ENCODE measurements at regions not wholly inside any gene's neighbourhood (a gene's known extent, or its start where the extent isn't known, plus 50 kb on each side); places are given as distances from the start of the nearest gene placed in this dataset.
A peak's percentile ranks its signal among the peaks of the same experiment; 100 is the strongest.

DNA sequence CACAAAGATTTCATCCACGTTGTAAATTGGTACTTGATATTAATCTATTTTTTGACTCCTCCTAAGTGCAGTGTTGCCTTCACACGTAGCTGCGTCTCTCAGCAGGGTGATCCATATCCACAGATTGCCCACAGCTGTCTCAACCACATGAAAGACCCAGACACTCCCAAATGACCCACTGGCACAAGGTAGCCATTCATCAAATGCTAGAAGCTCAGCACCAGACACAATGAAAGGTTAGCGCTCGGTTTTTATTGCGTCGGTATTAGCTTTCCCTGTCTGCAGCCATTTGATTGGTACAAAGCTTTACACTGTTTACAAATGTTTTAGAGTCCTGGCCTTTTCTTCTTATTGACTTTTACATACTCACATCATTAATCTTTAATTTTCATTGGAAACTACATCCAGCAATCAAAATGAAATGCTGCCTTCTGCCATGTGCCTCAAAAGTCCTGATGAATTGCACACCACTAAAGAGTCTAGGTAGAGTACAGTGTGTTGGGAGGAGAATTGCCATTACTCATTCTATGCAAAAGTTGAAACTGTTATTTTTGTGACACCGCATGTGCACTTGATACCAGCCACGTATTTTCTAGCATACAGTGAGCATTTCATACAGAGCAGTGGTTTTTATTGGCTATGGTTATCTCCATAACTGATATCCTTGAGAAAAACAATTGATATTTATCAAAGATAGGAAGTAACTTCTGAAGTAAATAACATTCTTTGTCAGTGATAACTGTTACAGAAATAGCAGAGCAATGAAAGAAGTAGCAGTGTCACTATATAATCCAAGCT is 127.3 kb upstream of the NUDT7 start:
- DNase-seq, result no peak

DNA sequence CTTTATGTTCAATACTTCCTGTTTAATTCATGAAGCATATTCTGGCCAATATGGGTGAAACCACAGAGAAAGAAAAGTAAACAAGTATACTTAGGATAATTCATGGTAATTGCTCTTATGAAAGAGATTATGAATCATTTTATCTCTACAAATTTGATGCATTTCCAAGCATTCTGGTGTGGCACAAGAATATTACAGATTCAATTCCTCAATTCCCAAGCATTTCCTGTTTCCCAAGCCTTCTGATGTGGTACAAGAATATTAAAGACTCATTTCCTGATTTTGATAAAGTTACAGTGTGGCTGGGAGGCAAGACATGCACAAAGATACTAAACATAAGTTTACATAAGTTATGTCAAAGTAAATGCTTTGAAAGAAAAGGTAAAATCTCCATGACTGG is 126.1 kb upstream of the NUDT7 start:
- no peak for DNase-seq

DNA sequence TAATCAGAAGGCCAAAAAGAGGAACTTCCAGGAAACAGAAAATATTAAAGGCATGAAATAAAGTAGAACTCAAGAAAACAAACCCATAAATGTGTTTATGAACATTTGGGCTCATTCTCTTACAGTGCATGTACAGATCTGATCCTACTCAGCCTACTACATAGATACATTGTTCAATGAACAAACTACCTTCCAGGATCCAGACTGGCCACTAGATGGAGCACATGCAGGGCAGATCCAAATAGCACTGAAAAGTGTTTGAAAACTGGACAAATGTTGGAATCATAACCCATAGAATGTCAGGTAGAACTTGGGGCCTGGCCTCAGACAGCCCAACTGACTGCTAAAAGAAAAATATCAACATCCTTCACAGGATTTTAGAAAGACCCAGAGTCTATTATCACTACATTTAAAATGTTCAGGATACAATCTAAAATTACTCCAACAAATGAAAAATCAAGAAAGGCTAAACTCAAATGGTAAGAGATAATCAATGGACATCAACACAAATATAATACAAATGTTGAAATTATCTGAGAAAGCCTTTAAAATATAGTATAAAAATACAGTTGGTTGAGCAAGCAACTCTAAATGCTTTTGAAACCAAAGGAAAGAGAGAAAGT is 122.4 kb upstream of the NUDT7 start:
- DNase-seq, result no peak

DNA sequence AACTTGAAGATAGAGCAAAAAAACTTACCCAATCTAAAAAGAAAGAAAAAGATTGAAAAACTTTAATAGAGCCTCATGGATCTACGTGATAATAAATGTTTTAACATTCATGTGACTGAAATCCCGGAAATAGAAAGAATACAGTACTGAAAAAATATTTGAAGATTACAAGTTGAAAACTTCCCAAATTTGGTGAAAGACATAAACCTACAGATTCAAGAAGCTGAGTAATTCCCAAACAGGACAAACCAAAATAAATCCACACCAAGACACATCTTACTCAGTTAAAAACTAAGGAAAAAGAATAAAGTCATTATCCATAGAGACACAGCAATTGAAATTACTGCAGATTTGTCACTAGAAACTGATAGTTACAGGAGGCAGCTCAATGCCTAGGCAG is 121.8 kb upstream of the NUDT7 start:
- DNase-seq, result no peak

DNA sequence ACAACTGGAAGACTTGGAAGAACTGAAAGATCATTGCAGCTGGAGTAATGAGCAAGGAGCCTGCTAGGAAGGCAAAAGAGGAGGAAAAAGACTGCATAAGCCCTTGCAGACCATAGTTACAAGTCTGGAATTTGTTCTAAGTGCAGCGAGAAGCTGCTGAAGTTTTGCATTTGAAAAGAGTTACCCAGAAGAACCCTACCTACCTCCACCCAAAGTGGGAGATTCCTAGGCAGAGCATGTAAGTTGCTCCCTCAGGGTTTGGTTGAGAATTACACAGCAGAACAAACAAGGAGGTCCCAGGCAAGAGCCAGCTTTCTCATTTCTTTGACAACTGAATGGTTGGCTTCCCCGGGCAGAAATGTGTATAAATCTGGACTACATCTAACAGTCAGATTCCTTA is 118.7 kb upstream of the NUDT7 start:
- no peak for DNase-seq

DNA sequence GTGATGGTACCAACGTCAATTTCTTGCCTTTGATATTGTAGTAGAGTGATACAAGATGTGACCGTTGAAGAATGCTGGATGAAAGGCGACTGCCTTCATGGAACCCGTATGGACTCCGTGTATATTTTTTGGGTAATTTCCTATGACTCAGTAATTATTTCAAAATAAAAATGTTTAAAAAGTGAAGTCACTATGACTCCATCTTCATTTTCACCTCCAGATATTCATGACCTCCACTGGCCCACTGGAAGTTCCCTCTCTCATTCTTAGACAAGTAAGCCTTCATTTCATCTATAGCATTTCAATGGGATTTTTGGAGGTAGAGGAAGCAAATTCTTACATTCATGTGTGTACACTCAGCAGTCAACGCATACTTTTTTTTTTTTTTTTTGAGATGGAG is 111.8 kb upstream of the NUDT7 start:
- no peak for DNase-seq

DNA sequence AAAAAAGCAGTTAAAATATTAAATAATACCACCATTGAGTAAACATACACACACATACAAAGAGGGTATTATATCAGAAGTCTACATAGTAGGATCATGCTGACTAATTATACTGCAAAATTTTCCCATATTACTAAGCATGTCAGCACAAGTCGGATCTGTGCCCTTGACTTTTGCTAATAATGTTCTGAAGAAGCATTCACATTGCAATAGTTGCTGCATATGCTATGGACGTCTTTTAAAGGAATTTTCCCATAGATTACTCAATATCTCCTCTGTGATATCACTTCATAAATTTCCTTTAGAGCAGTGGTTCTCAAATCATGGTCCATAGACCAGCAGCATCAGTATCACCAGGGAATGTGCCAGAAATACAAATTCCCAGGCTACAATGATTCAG is 110.9 kb upstream of the NUDT7 start:
- DNase-seq, result no peak

DNA sequence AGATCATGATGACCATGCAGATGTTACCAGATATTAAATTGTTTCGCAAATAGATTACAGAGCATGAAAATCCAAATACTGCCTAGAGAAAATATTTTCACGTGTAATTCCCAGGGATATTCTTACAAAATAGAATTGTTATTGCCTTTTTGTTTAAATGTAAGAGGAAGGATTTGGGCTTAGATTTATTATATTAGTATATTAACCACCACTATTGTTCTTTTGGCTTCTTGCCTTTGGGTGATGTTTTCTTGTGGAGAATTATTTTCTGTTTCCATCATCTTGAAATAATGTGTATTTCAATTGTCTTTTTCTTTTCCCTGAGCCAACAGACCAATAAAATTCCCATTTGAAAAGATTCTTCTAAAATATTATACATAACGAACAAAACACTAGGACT is 109.7 kb upstream of the NUDT7 start:
- DNase-seq, result no peak

DNA sequence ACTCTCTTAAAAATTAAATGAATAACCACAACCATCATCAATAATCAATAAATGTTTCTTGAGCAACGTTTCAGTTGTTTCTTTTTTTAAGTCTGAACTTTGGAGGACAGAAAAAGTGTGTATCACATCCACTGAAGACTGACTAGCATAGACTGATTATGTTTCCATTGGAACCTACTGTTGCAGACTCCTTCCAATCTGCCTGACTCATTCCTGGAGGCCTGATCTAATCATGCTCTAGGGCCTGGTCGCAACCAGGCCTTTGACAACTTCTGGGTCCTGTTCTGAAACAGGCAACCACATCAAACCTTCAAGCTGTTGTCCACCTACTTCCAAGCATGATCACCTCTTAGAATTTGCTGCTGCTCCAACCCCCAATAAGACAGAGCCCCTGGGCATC is 109.2 kb upstream of the NUDT7 start:
- no peak for DNase-seq

DNA sequence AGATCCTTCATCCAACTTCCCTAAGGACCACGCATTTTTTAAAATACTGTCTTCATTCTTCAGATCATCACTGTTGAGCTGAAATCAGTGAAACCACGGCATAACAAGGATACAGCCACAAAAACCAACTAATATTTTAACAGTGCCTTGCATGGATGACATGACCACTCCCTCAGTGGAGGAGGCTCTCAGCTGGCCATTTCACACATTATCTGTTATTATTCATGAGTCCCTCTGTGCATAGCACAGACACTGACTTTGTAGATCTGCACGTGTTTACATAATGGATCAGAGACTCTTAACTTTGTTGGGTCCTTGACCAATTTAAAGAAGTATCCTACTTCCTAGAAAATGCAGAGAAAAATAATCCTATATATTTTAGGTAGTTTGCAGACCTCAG is 104.8 kb upstream of the NUDT7 start:
- no peak for DNase-seq

DNA sequence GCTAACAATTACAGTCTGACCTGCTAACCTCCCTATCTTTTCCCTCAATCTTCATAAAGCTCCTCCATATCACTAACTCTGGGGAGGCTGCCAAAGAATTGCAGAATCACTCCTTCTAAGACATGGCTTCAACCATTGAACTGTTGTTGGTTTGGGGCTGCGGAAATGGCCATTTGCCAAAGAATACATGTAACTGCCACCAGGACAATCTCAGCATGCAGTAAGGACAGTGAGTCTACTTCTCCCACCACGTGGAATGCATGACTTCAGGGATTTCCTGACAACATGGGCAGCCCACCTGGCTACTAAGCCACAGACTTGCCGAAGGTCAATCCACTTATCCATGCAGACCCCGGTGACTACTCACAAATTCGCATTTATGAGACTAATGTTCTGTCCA is 104.3 kb upstream of the NUDT7 start:
- DNase-seq, result no peak

DNA sequence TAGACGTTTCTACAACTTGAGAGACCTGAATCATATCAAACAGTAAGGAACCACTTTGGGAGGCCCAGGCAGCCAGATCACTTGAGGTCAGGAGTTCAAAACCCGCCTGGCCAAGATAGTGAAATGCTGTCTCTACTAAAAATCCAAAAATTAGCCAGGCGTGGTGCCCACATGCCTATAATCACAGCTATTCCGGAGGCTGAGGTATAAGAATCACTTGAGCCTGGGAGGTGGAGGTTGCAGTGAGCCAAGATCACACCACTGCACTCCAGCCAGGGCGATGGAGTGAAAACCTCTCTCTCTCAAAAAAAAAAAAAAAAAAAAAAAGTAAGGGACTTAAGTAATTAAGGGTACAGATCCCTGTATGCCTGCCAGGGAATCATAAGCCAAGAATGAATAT is 103.4 kb upstream of the NUDT7 start:
- no peak for DNase-seq

DNA sequence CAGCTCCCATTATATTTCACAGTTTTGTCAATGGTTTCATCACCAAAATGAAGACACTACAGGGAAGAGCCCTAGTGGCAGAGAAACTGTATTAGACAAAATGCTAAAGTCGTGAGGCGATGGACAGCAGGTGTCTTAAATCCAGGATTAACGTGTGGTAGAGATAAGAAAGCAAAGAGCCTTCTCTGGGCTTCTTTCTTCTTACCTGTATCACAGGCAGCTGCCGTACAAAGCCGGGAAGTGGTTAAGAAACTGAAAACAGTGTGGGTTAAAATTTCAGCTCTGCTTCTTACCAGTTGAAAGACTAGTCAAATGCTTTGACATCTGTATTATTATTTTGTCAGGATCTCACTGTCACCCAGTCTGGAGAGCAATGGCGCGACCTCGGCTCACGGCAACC is 98.2 kb upstream of the NUDT7 start:
- no peak for DNase-seq

DNA sequence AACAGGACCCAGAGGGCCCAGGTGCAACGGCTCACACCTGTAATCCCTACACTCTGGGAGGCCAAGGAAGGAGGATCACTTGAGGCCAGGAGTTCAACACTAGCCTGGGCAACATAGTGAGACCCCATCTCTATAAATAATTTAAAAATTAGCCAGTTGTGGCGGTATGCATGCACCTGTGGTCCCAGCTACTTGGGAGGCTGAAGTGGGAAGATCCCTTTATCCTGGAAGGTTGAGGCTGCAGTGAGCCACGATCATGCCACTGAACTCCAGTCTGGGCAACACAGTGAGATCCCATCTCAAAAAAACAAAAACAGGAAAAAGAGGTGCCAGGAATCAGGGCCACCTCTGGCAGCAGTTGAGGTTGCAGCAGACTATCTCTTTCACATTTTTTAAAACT is 85.7 kb upstream of the NUDT7 start:
- DNase-seq, result no peak

DNA sequence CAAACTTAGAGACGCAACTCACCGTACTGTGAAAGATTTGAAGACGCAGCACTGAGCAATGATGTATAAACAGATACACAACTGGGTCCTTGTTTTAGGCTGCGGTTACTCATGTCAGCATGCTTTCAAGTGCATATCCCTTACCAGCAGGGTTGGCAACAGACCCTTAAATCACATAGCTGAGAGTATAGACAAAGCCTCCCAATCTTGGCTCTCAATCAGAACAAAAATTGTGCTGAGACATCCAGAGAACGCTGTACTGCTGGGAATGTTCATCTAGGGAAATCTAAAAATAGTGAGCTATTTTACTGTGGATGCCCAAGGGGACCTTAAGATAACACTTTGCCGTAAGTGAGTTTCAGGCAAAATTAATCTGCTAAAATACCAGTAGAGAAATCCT is 84.4 kb upstream of the NUDT7 start:
- DNase-seq, result no peak

DNA sequence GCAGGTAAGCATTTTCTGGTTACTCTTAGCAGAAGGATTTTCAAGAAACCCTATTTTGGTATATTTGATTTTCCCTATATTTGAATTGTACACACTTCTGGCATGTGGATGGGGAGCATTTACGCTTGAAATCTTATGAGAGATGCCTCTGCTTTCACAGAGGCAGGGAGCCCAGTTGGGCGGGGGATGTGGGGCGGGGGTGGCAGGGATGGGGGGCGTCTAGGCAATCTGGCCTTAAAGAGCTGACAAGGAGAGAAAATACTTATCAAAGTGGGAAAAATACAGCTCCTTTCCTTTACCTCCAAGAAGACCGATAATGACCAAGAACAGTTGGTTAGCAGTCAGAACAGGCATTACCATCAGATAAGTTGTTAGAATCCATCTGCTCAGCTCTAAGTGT is 79.1 kb upstream of the NUDT7 start:
- DNase-seq, result peak; percentile 12

DNA sequence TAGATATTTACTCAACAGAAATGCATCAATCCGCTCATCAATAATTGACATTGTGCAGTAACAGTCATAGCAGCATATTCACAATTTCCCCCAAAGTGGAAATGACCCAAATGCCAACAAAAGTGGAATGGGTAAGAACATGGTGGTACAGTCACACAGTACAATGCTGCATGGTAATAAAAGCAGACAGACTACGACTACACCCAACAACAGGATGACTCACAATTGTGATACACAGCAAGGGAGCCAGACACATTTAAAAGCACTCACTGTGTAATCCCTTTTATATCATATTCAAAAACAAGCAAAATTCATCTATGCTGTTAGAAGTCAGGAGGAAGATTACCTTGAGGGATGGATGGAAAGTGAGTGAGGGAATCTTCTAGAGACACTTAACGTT is 76.5 kb upstream of the NUDT7 start:
- no peak for DNase-seq

DNA sequence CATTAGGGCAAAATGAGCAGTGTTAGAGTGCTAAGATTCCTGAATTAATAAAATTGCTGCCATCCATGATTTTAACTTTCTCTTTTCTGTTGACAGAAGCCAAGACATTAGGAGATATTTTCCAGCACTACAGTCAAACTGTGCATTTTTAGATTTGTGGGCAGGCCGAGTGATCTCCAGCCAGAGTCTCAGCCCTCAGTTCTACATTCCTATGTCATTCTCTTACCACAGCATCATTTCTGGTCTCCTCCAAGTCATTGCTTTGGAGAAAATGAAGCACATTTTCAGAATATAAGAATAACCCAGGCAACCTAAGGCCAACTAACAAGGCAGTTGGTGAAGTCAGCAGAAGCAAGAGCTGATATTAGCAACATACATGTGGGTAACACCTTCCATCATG is 74.6 kb upstream of the NUDT7 start:
- DNase-seq, result no peak

DNA sequence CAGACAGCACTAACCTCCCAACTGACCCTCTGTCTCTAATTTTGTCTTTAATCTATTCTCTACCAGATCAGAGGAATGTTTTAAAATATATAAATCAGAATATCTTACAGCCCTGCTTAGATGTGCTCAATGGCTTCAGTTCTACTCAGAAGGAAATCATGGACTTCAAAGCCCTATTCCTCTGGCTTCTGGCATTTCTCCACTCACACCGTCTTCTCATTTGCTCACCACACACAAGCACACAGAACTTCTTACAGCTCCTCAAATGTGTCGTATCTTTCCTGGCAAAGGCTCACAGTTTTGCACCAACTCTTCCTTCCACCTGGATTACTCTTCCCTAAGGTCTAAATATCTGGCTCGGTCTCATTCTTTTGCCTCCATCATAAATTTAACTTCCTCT is 71.6 kb upstream of the NUDT7 start:
- no peak for DNase-seq

DNA sequence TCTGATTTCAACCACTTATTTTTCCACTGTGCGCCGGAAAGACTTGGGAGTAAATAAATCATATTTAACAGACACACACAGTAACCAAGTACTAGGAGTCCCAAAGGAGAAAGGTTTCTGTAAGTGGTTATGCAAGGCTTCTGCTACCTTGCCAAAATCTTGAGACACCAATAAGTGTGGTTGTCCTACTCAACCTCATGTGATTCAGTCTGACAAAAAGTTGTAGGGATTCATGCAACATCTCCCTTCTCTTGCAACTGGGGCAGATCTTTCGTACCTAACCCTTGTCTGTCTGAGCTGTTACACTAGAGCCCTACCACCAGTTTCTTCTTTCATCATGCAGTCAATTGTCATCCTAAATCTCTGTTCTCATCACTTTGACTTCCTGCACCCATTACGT is 69.9 kb upstream of the NUDT7 start:
- DNase-seq, result no peak

DNA sequence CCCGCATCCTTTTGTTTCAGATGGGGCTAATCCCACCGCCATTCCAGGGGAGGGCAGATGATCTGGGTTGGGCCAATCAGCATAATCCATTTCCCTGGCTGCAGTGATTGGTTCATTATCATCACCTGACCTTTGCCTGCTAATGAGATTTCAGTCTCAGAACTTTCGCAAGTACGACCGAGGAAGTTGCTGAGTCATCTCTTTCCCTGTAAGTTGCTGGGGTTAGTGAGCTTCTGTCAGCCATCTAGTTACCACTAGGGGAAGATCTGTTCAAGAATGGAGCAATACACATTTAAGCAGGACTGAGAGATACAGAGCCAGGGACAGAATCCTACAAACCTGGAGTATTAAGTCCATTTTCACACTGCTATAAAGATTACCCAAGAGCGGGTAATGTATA is 65.3 kb upstream of the NUDT7 start:
- DNase-seq, result no peak

DNA sequence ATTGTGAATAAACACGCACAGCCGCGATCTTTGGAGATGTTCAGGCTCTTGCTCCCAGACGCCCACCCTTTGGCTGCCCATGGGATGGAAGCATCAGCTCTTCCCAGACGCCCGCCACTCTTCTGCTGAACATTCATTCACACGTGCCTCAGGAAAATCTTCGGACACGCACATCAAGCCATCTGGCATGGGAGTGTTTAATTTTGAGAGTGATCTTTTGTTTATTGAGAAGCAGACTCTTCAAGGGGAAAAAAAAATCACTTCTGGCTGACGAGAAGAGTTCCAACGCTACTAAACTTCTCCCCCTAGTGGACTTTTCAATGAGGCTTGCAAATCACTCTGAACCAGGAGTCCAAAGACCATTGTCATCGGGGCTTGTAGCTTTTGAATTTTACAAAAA is 62.0 kb upstream of the NUDT7 start:
- DNase-seq, result no peak

DNA sequence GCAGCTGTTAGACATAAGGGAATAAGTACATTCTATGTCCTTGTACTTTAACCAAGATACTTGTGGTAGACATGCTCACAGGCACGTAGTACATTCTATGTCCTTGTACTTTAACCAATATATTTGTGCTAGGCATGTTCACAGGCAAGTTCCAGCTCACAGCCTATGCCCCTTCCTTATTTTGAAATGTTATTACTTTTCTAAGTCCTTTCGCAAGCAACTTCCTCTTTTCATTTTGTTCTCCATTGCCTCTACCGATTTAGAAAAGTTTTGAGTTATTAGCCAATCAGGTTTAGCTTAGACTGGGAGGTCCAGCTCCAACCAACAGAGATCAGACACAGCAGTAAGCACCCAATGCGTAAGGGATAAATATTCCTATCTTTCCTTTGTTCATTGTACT is 60.1 kb upstream of the NUDT7 start:
- DNase-seq, result no peak

DNA sequence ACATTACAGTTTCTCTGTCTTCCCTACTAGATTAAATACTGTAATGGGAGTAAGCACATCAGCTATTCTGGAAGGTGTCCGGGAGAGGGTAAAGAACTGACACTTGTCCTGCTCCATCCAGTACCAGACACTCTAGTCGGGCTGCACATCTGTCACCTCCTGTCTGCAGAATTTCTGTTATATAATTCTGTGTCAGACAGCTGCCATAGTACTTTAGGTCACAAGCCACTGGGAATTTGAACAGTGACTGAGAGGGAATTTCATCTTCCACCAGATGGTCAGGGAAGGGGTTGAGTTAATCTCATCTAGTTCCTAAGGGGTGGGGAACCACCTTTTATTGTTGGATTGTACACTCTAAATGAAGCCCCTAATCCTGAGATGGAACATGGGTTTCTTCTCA is 58.6 kb upstream of the NUDT7 start:
- no peak for DNase-seq

DNA sequence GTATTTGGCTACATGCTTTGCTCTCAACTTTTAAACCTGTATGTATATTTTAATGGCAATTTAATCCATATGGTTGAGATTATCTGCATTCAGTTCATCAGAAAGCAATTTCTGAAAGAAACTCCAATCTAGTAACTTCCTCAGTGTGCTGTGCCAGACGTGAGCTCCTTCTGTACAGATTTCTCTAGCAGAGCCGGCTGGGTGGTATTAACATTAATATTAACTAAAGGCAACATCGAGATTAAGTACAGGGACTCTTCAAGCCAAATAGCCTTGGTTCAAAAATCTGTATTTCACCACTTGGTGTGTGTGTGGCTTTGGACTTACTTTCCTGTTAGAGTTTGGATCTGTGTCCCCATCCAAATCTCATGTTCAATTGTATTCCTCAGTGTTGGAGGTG is 55.5 kb upstream of the NUDT7 start:
- DNase-seq, result no peak
